ENCODE measurements at regions not wholly inside any gene's neighbourhood (a gene's known extent, or its start where the extent isn't known, plus 50 kb on each side); places are given as distances from the start of the nearest gene placed in this dataset.

GRCh38 chr2:240212425-240213225 lies 72.2 kb upstream of the OTOS start:
- H3K9me1 ChIP-seq (ENCODE audit: insufficient read depth, low read length), result no peaks in the 10 kb centered on the region
- ChIA-PET CTCF (no interaction called here), POLR2A (ENCODE audit: unreplicated experiment) (no interaction called here)
- ATAC-seq (ENCODE audit: low read depth), result no peak
- H3K9ac ChIP-seq (ENCODE audit: low read depth, low read length), result no peak overlapping the region
- no peak overlapping the region for H2BK5ac ChIP-seq (ENCODE audit: low read depth, low read length, poor library complexity, severe bottlenecking)
- H3K79me1 ChIP-seq (ENCODE audit: low read depth in 1 of 2, low read length in 2 of 2), result no peaks in the 10 kb centered on the region
- H3K4ac ChIP-seq (ENCODE audit: low read depth, low read length), result no peak overlapping the region
- in situ Hi-C loops (cut with MboI; ENCODE audit: low sequenced_read_pairs), result no loop called here
- no peak overlapping the region for H4K8ac ChIP-seq (ENCODE audit: low read depth in 2 of 2, low read length in 2 of 2)
- no peak overlapping the region for H3K27ac ChIP-seq (ENCODE audit: insufficient read depth, low read length)
- no peak overlapping the region for H3K4me2 ChIP-seq (ENCODE audit: low read depth, low read length)
- H2AK9ac ChIP-seq (replicated peaks; ENCODE audit: low read depth, low read length, poor library complexity), result no peak overlapping the region
- no peak overlapping the region for H4K5ac ChIP-seq (ENCODE audit: low read depth, low read length)
- H2BK20ac ChIP-seq (ENCODE audit: low read depth, low read length), result no peak overlapping the region
- H3K14ac ChIP-seq (replicated peaks; ENCODE audit: low read depth, low read length), result no peak overlapping the region
- whole genome bisulfite sequencing, 2 experiments (ENCODE audit: extremely low coverage in 2 of 2, insufficient read length in 1 of 2), result 100% methylated on average over 1 of the region's 17 CpGs; no CpG with 5 or more reads in 1 of the 2 experiments
- H3K4me1 ChIP-seq (ENCODE audit: control insufficient read depth, insufficient read depth, low read length), result no peaks in the 10 kb centered on the region
- H4K91ac ChIP-seq (ENCODE audit: insufficient read depth, low read depth, low read length), result no peak overlapping the region
- no peaks in the 10 kb centered on the region for H3K9me3 ChIP-seq (ENCODE audit: control insufficient read depth, insufficient read depth, low read length)
- no peaks in the 10 kb centered on the region for H3K36me3 ChIP-seq (ENCODE audit: control insufficient read depth, insufficient read depth, low read length)
- dilution Hi-C loops (cut with HindIII; ENCODE audit: low sequenced_read_pairs, unreplicated experiment), result no loop called here
- H2AFZ ChIP-seq (replicated peaks; ENCODE audit: low read length, poor library complexity), result no peak overlapping the region
- no peak overlapping the region for H2AK5ac ChIP-seq (ENCODE audit: low read depth, low read length)
- DNase-seq, result no peak
- no peak overlapping the region for H2BK15ac ChIP-seq (ENCODE audit: low read depth, low read length)
- no peak overlapping the region for H2BK120ac ChIP-seq (ENCODE audit: low read depth, low read length)
- TF ChIP-seq FOS (IDR thresholded peaks at IDR 0.05; ENCODE audit: low read depth, low read length) (no peak), MAFK (IDR thresholded peaks at IDR 0.05; ENCODE audit: low read depth, low read length) (no peak), POLR2A (IDR thresholded peaks at IDR 0.05; ENCODE audit: low read depth, low read length) (no peak), MXI1 (IDR thresholded peaks at IDR 0.05; ENCODE audit: borderline replicate concordance, low read depth, low read length) (no peak), NFE2L2 (IDR thresholded peaks at IDR 0.05; ENCODE audit: low read depth, low read length) (no peak), CEBPB (IDR thresholded peaks at IDR 0.05; ENCODE audit: low read depth, low read length) (no peak), RCOR1 (IDR thresholded peaks at IDR 0.05; ENCODE audit: insufficient replicate concordance, low read length) (no peak), ELK1 (IDR thresholded peaks at IDR 0.05; ENCODE audit: borderline replicate concordance, low read depth, low read length) (no peak), RFX5 (IDR thresholded peaks at IDR 0.05; ENCODE audit: low read depth, low read length) (no peak), SMC3 (IDR thresholded peaks at IDR 0.05; ENCODE audit: low read depth, low read length) (no peak), RAD21 (IDR thresholded peaks at IDR 0.05; ENCODE audit: low read length) (no peak), BHLHE40 (IDR thresholded peaks at IDR 0.05; ENCODE audit: low read depth, low read length) (no peak), MAZ (IDR thresholded peaks at IDR 0.05; ENCODE audit: borderline replicate concordance, low read depth, low read length) (no peak), CTCF (conservative IDR thresholded peaks at IDR 0.05; ENCODE audit: low read depth, low read length) (no peak), CHD1 (IDR thresholded peaks at IDR 0.05; ENCODE audit: low read depth, low read length) (no peak), USF2 (IDR thresholded peaks at IDR 0.05; ENCODE audit: low read depth, low read length) (no peak)
- no peak overlapping the region for H3K23ac ChIP-seq (ENCODE audit: low read depth, low read length)
- no TSS peak for BruUV-seq (replicated peaks)
- no peak overlapping the region for H3K56ac ChIP-seq (ENCODE audit: extremely low read depth, insufficient read depth, low read length)
- peaks cover 16% of the 10 kb centered on the region; the same call in 1 of the 2 replicates for H3K27me3 ChIP-seq (ENCODE audit: control insufficient read depth, insufficient read depth, low read length)
- no peak overlapping the region for H3K4me3 ChIP-seq (ENCODE audit: insufficient read depth, low read depth, low read length)
- H4K20me1 ChIP-seq (ENCODE audit: insufficient read depth, low read length), result no peaks in the 10 kb centered on the region
- intact Hi-C loops (cut with micrococcal nuclease), result no loop called here
- no peak overlapping the region for H3K18ac ChIP-seq (ENCODE audit: low read depth, low read length)

Measured in IMR-90 (cell line).